Lung (tissue), 11 donors: ENCODE measurements at regions not wholly inside any gene's neighbourhood (a gene's known extent, or its start where the extent isn't known, plus 50 kb on each side); places are given as distances from the start of the nearest gene placed in this dataset.
A peak's percentile ranks its signal among the peaks of the same experiment; 100 is the strongest.

Experiments
- ATAC-seq: fragments of 200-7000 bp; cut with Tn5 transposase; one replicate; pipeline ENCODE4 v1.9.1; 2020; ENCODE audit warnings: moderate number of reproducible peaks; ENCODE audit not compliant: insufficient read depth, low FRiP score
- DNase-seq, 3 donors: peaks; one replicate each; pipeline ENCODE4 v3.0.0-alpha.2; 2013 to 2017
- H3K27ac ChIP-seq, 2 donors: one replicate each; pipeline ENCODE4 v1.5.1; 2013; ENCODE audit warnings: mild to moderate bottlenecking in 2 of 2, moderate library complexity in 2 of 2, control low read depth in 1 of 2, inconsistent platforms in 1 of 2, low read depth in 1 of 2, low read length in 1 of 2
- H3K27me3 ChIP-seq, 3 donors: one replicate each; pipeline ENCODE4 v1.5.1; 2013; ENCODE audit warnings: low read length in 2 of 3; ENCODE audit not compliant: control insufficient read depth in 3 of 3, insufficient read depth in 3 of 3
- H3K36me3 ChIP-seq, 4 donors: one replicate each; pipeline ENCODE4 v1.5.1; 2013; ENCODE audit warnings: low read length in 4 of 4, mild to moderate bottlenecking in 1 of 4, moderate library complexity in 1 of 4; ENCODE audit not compliant: control insufficient read depth in 4 of 4, insufficient read depth in 4 of 4
- H3K4me1 ChIP-seq, 5 donors: one replicate each; pipeline ENCODE4 v1.5.1; 2013; ENCODE audit warnings: low read length in 5 of 5, mild to moderate bottlenecking in 2 of 5, moderate library complexity in 1 of 5; ENCODE audit not compliant: control insufficient read depth in 5 of 5, insufficient read depth in 5 of 5
- H3K4me3 ChIP-seq: one replicate; pipeline ENCODE4 v1.5.1; 2013; ENCODE audit warnings: mild to moderate bottlenecking, control low read depth, moderate library complexity
- H3K9ac ChIP-seq, 2 donors: one replicate each; pipeline ENCODE4 v1.5.1; 2013; ENCODE audit warnings: low read length in 2 of 2, control low read depth in 1 of 2; ENCODE audit not compliant: insufficient read depth in 1 of 2
- H3K9me3 ChIP-seq, 4 donors: one replicate each; pipeline ENCODE4 v1.5.1; 2013; ENCODE audit warnings: low read length in 3 of 4, mild to moderate bottlenecking in 1 of 4, moderate library complexity in 1 of 4; ENCODE audit not compliant: control insufficient read depth in 4 of 4, insufficient read depth in 3 of 4
- WGBS, 2 donors: extraction: QIAGEN DNeasy Blood & Tissue Kit; methylation state at CpG; one replicate each; pipeline ENCODE4 v1.1.7; 2013; 5-methylcytosine and 5-hydroxymethylcytosine counted together
- TF ChIP-seq, protein P1 (sequence below): IDR thresholded peaks from 2 replicates; pipeline ENCODE4 v1.5.1; 2012; ENCODE audit warnings: mild to moderate bottlenecking; ENCODE audit errors: control extremely low read depth, extremely low read depth
- donor health status: control.
- donor health status: control.
- donor health status: Bipolar disorder and iron deficiency.
- donor health status: healthy.
- donor health status: DM: yes; HTN: yes; CAD: no.

DNA sequence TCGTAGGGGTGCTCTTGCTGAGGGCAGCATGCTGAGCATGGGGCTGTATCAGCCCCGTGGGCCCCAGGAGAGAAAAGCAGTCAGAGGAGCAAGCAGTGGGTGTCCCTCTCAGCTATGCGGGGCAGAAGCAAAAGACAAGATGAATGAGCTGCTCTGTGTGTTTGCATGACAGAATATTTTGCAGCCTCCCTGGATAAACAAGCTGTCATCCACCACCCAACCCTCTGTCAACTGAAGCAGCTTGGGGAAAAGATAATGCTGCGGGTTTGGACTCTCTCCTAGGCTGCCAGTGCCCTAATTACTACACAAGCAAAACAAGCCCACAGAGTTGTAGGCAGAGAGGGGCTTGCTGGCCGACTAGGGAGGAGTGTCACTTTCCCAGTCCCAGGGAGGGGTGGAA lies 82.3 kb upstream of the PTPRT start:
- peak; percentile 73 to 93 (median 85) for DNase-seq
- Histone ChIP-seq H3K27me3 (peaks cover 0 to 3% (median 0%) of the 10 kb centered on the region in 3 donors), H3K9me3 (peaks cover 0 to 5% (median 1%) of the 10 kb centered on the region in 4 donors), H3K36me3 (no peaks in the 10 kb centered on the region), H3K4me3 (no peak overlapping the region), H3K9ac (no peak overlapping the region), H3K27ac (no peak overlapping the region), H3K4me1 (peaks cover 0 to 21% (median 0%) of the 10 kb centered on the region in 5 donors)
- WGBS, 2 donors = 36 to 65% methylated on average over 5 of the region's 5 CpGs
- no peak for ATAC-seq
- TF ChIP-seq, protein P1, sequence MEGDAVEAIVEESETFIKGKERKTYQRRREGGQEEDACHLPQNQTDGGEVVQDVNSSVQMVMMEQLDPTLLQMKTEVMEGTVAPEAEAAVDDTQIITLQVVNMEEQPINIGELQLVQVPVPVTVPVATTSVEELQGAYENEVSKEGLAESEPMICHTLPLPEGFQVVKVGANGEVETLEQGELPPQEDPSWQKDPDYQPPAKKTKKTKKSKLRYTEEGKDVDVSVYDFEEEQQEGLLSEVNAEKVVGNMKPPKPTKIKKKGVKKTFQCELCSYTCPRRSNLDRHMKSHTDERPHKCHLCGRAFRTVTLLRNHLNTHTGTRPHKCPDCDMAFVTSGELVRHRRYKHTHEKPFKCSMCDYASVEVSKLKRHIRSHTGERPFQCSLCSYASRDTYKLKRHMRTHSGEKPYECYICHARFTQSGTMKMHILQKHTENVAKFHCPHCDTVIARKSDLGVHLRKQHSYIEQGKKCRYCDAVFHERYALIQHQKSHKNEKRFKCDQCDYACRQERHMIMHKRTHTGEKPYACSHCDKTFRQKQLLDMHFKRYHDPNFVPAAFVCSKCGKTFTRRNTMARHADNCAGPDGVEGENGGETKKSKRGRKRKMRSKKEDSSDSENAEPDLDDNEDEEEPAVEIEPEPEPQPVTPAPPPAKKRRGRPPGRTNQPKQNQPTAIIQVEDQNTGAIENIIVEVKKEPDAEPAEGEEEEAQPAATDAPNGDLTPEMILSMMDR = no peak

DNA sequence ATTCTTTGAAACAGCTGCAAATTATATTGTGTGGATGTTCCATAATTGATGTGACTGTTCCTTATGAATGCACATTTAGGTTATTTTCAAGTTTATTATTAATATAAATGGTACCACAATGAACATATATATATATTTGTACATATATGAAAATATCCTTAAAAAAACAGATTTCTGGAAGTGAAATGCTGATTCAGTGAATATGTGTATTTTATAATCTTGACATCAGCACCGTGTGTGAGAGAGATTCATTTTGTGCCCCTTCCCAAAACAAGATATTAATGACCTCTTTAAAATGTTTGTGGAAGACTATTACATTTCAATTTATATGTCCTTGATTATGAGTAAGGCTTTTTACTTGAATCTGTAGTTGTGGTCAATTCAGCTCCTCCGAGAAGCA lies 75.7 kb upstream of the PTPRT start:
- H3K4me3 ChIP-seq = no peak overlapping the region
- peaks cover 0 to 12% (median 0%) of the 10 kb centered on the region in 5 donors for H3K4me1 ChIP-seq
- DNase-seq (no peak), ATAC-seq (no peak)
- no peaks in the 10 kb centered on the region for H3K36me3 ChIP-seq
- TF ChIP-seq, protein P1 = no peak
- no peaks in the 10 kb centered on the region for H3K27me3 ChIP-seq
- H3K9ac ChIP-seq = no peak overlapping the region
- 67 to 80% methylated on average over 2 of the region's 2 CpGs for WGBS, 2 donors
- peaks cover 0 to 5% (median 0%) of the 10 kb centered on the region in 4 donors for H3K9me3 ChIP-seq
- H3K27ac ChIP-seq = no peak overlapping the region

DNA sequence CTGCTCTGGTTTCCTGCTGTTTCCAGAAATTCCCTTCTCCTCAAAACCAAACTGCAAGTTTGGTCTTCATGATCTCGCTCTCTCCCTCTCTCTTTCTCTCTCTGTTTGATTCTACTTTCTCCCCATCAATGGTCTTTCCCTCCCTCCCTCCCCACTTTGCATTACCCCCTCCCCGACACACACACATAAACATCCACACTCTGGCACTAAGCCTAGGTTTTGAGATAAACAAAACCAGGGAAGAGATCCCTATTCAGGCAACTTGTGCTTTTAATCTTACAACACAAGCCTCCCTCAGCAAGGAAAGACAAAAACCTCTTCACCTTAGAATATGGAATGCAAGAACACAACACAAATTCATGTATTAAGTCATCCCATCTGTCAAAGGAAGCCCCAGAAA lies 73.5 kb upstream of the PTPRT start:
- DNase-seq (peak; percentile 26 to 87 (median 76)), ATAC-seq (no peak)
- H3K9ac ChIP-seq = no peak overlapping the region
- H3K4me1 ChIP-seq = peaks cover 0 to 12% (median 0%) of the 10 kb centered on the region in 5 donors
- no peaks in the 10 kb centered on the region for H3K36me3 ChIP-seq
- no peaks in the 10 kb centered on the region for H3K27me3 ChIP-seq
- TF ChIP-seq, protein P1 = no peak
- H3K4me3 ChIP-seq = no peak overlapping the region
- WGBS, 2 donors = 58 to 76% methylated on average over 2 of the region's 2 CpGs
- H3K9me3 ChIP-seq = no peaks in the 10 kb centered on the region
- H3K27ac ChIP-seq = no peak overlapping the region

DNA sequence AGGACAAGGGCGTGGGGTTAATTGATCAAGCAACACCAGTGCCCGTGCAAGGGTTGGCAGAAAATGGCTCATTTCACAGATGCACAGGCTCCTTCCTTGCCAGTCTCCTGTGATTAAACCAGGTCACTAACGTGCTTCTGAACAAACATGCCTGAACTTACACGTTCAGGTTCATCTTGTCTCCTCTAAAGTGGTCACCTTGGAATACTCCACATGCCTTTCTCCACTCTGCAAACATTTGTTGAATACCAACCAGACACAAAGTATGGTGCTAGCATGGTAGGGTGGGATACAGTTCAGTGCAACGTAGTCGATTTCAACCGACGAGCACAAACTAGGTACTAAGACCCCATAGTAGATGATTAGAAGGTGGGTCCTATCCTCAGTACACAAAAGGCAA lies 72.6 kb upstream of the PTPRT start:
- TF ChIP-seq, protein P1 = no peak
- no peak overlapping the region for H3K9ac ChIP-seq
- H3K4me3 ChIP-seq = no peak overlapping the region
- ATAC-seq (no peak), DNase-seq (no peak)
- no peaks in the 10 kb centered on the region for H3K27me3 ChIP-seq
- WGBS, 2 donors = 87 to 92% methylated on average over 8 of the region's 8 CpGs
- H3K27ac ChIP-seq = no peak overlapping the region
- H3K36me3 ChIP-seq = no peaks in the 10 kb centered on the region
- H3K9me3 ChIP-seq = no peaks in the 10 kb centered on the region
- peaks cover 0 to 12% (median 0%) of the 10 kb centered on the region in 5 donors for H3K4me1 ChIP-seq
